NCI-H526 (cell line): ENCODE measurements at regions not wholly inside any gene's neighbourhood (a gene's known extent, or its start where the extent isn't known, plus 50 kb on each side); places are given as distances from the start of the nearest gene placed in this dataset.
A peak's percentile ranks its signal among the peaks of the same experiment; 100 is the strongest.

ENCODE experiments used
- DNase-seq, 2 experiments: peaks; one replicate each; lab custom pipeline; 2025; lab: John Stamatoyannopoulos, UW

DNA sequence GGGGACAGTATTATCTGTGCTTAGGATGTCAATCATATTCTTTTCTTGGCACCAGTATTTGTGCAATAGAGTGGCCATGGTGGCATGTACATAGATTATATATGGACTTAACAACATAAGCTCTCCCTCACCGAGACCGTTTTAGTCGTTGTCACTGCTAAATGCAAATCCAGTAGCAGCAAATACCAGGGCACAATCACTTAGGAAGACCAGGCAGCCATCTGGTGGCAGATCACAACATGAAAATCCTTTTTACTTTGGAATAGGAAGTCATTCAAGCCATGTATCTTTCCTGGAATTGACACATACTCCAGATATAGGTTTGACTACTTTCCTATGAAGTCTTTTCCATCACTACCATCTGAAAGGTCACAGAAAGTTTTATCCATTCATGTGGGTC is 53.2 kb upstream of the C1orf87 start:
- DNase-seq = peak; percentile 34 to 76
